ENCODE measurements at regions not wholly inside any gene's neighbourhood (a gene's known extent, or its start where the extent isn't known, plus 50 kb on each side); places are given as distances from the start of the nearest gene placed in this dataset.

GRCh38 chr3:125645616-125646015, 50.3 kb upstream of the OSBPL11 start:
- intact Hi-C loops (cut with DNase I; ENCODE audit: low total_unique reads) = no loop called here
- TF ChIP-seq CTCF (IDR thresholded peaks at IDR 0.05) (no peak), POLR2A (IDR thresholded peaks at IDR 0.05) (no peak)

DNA sequence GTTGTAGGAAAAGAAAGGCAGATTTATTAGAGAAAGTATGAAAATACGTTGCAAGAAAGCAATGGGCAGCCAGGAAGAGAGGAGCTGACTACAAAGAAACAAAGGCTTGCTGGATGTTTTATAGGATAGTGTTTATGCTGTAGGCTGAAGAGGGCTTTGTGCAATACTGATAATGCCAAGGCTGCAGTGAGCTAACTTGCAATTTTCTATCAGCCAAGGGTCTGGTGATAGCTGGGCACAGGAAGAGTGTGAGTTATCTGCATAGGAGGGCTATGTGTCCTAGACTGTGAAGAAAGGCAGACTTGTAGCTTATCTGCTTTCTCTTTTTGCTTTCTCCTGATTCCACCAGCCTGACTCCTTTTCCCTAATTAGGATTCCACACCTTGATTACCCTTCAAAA, 51.3 kb upstream of the OSBPL11 start:
- WGBS, 2 donors = 79 to 85% methylated on average over 1 of the region's 1 CpG
- DNase-seq (ENCODE audit: low spot score in 2 of 2) = no peak
- intact Hi-C loops (cut with DNase I; ENCODE audit: low total_unique reads) = no loop called here
- no peak overlapping the region for H3K4me3 ChIP-seq (ENCODE audit: low read depth, poor library complexity, severe bottlenecking)
- TF ChIP-seq CTCF (IDR thresholded peaks at IDR 0.05) (no peak), POLR2A (IDR thresholded peaks at IDR 0.05) (no peak)

More at GRCh38 chr3:125645616-125646015, 50.3 kb upstream of the OSBPL11 start:
- H3K4me3 ChIP-seq (ENCODE audit: low read depth, poor library complexity, severe bottlenecking) = no peak overlapping the region
- DNase-seq (ENCODE audit: low spot score in 2 of 2) = no peak
- WGBS, 2 donors = 90 to 92% methylated on average over 2 of the region's 2 CpGs

DNA sequence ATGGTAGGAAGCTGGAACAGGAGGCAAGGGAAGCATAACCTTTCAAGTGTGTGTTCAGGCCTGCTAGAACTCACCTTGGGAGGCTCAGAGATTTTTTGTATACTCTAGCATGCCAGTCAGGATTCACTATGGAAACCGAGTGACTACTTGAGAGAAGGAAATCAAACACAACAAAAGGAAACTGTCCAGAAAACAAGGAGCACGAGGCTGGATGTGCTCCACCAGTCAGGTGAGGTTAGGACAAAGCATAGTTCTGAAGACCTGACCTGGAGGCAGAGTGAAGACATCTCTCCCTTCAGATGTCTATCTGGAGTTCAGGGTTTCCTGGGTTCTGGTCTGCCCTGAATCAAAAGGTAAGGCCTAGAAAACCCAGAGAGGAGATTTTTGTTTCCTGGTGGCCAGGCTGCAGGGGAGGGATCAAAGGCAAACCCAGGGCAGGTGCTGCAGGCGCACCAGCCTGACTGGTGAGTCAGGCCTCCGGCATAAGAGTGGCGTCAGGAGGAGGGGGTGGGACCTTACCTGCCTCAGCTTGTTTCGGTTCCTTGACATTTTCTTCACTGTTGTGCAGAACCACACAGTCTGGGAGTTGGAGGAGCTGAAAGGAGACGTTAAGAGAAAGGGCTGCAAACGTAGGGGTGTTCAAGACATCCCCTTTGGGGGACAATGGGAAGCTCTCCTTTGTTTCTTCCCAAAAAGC, 52.2 kb upstream of the OSBPL11 start:
- TF ChIP-seq CTCF (IDR thresholded peaks at IDR 0.05) (no peak), POLR2A (IDR thresholded peaks at IDR 0.05) (no peak)
- DNase-seq (ENCODE audit: low spot score in 2 of 2) = peak in 1 of 2 donors; percentile 37
- H3K4me3 ChIP-seq (ENCODE audit: low read depth, poor library complexity, severe bottlenecking) = no peak overlapping the region

DNA sequence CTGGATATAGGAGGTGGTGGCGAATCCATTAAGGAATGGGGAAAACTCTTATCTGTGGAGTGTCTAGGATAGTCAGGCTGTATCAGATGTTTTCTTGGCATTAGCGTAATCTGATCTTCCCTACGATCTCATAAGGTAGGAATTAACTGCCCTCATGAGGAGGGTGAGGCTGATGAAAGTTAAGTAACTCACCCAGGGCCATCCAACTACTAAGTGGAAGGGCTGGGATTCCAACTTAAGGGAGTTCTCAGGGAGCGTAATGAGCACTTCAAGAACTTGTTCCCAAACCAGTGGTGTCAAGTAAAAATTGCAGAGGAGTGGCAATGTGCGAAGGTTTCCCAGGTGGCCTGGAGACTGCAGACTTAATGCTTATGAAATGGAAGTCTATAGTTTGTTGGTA, 55.9 kb upstream of the OSBPL11 start:
- no peak for TF ChIP-seq CTCF (IDR thresholded peaks at IDR 0.05)
- no peak for TF ChIP-seq POLR2A (IDR thresholded peaks at IDR 0.05)

More for the DNA sequence above, 52.2 kb upstream of the OSBPL11 start:
- 59 to 60% methylated on average over 8 of the region's 8 CpGs for WGBS, 2 donors
- intact Hi-C loops (cut with DNase I; ENCODE audit: low total_unique reads) = no loop called here

DNA sequence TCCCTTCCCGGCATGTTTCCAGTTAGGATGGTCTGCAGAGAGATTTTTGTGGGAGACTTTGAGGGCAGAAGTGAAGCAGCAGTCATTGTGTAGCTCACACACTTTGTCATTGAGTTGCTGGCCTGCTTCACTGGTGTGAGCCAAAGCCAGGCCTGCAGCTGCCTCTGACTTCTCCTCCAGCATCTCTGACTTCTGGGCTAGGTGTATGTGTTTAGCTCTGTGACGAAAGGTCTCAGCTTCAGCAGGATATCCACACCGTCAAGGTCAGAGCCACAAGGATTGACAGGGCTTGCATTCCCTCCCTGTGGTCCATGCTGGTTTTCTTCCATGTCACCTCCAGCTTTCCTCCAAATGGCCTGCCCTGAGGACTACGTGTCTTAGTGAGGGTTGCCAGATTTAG, 57.1 kb upstream of the OSBPL11 start:
- DNase-seq (ENCODE audit: low spot score in 2 of 2) = no peak
- TF ChIP-seq CTCF (IDR thresholded peaks at IDR 0.05) (no peak), POLR2A (IDR thresholded peaks at IDR 0.05) (no peak)
- WGBS, 2 donors = 89 to 93% methylated on average over 4 of the region's 4 CpGs
- intact Hi-C loops (cut with DNase I; ENCODE audit: low total_unique reads) = no loop called here
- no peak overlapping the region for H3K4me3 ChIP-seq (ENCODE audit: low read depth, poor library complexity, severe bottlenecking)

More for the DNA sequence above, 55.9 kb upstream of the OSBPL11 start:
- DNase-seq (ENCODE audit: low spot score in 2 of 2) = no peak
- H3K4me3 ChIP-seq (ENCODE audit: low read depth, poor library complexity, severe bottlenecking) = no peak overlapping the region
- intact Hi-C loops (cut with DNase I; ENCODE audit: low total_unique reads) = no loop called here
- 66 to 67% methylated on average over 5 of the region's 5 CpGs for WGBS, 2 donors

GRCh38 chr3:125654526-125654925, 59.2 kb upstream of the OSBPL11 start:
- intact Hi-C loops (cut with DNase I; ENCODE audit: low total_unique reads) = no loop called here
- H3K4me3 ChIP-seq (ENCODE audit: low read depth, poor library complexity, severe bottlenecking) = no peak overlapping the region
- WGBS, 2 donors = 86 to 95% methylated on average over 1 of the region's 1 CpG
- TF ChIP-seq CTCF (IDR thresholded peaks at IDR 0.05) (no peak), POLR2A (IDR thresholded peaks at IDR 0.05) (no peak)
- no peak for DNase-seq (ENCODE audit: low spot score in 2 of 2)

Measured in lower leg skin (tissue), 4 donors.